HUES48 (cell line): ENCODE measurements at regions not wholly inside any gene's neighbourhood (a gene's known extent, or its start where the extent isn't known, plus 50 kb on each side); places are given as distances from the start of the nearest gene placed in this dataset.

Source experiments
- H3K27ac ChIP-seq: one replicate; pipeline ENCODE4 v1.7.0; 2013; ENCODE audit warnings: low read depth, low read length, inconsistent platforms
- H3K27me3 ChIP-seq: 2 replicates; pipeline ENCODE4 v1.6.1; 2013; ENCODE audit warnings: mild to moderate bottlenecking, low read length; ENCODE audit not compliant: control insufficient read depth, insufficient read depth
- H3K36me3 ChIP-seq: 2 replicates; pipeline ENCODE4 v1.6.1; 2013; ENCODE audit warnings: low read length; ENCODE audit not compliant: control insufficient read depth, insufficient read depth
- H3K4me1 ChIP-seq: 2 replicates; pipeline ENCODE4 v1.6.1; 2013; ENCODE audit warnings: mild to moderate bottlenecking, low read length; ENCODE audit not compliant: control insufficient read depth, insufficient read depth
- H3K4me3 ChIP-seq: 2 replicates; pipeline ENCODE4 v1.5.1; 2013; ENCODE audit warnings: mild to moderate bottlenecking, low read depth, low read length
- H3K9ac ChIP-seq: 2 replicates; pipeline ENCODE4 v1.6.1; 2013; ENCODE audit warnings: mild to moderate bottlenecking, low read depth, low read length, moderate library complexity
- H3K9me3 ChIP-seq: 2 replicates; pipeline ENCODE4 v1.6.1; 2013; ENCODE audit warnings: low read length; ENCODE audit not compliant: control insufficient read depth, insufficient read depth

- H3K36me3 ChIP-seq: no peaks in the 10 kb centered on the region
- H3K27me3 ChIP-seq: no peaks in the 10 kb centered on the region
These were observed 212.7 kb upstream of the MVB12B start for GRCh38 chr9:126113756-126114408.

GRCh38 chr9:126114409-126114760 lies 212.2 kb upstream of the MVB12B start:
- Histone ChIP-seq H3K4me1 (no peaks in the 10 kb centered on the region), H3K27ac (no peak overlapping the region), H3K36me3 (no peaks in the 10 kb centered on the region), H3K4me3 (no peak overlapping the region), H3K9me3 (no peaks in the 10 kb centered on the region), H3K9ac (no peak overlapping the region), H3K27me3 (no peaks in the 10 kb centered on the region)

More at GRCh38 chr9:126113756-126114408, 212.7 kb upstream of the MVB12B start:
- no peaks in the 10 kb centered on the region for H3K4me1 ChIP-seq
- no peaks in the 10 kb centered on the region for H3K9me3 ChIP-seq
- no peak overlapping the region for H3K9ac ChIP-seq
- H3K27ac ChIP-seq: no peak overlapping the region
- H3K4me3 ChIP-seq: no peak overlapping the region

GRCh38 chr9:126114850-126115460 lies 211.7 kb upstream of the MVB12B start:
- Histone ChIP-seq H3K27ac (no peak overlapping the region), H3K36me3 (no peaks in the 10 kb centered on the region), H3K4me1 (no peaks in the 10 kb centered on the region), H3K27me3 (no peaks in the 10 kb centered on the region), H3K9me3 (no peaks in the 10 kb centered on the region), H3K9ac (no peak overlapping the region), H3K4me3 (no peak overlapping the region)

- no peaks in the 10 kb centered on the region for H3K36me3 ChIP-seq
- H3K9me3 ChIP-seq: no peaks in the 10 kb centered on the region
- no peak overlapping the region for H3K9ac ChIP-seq
- H3K4me1 ChIP-seq: no peaks in the 10 kb centered on the region
- H3K4me3 ChIP-seq: no peak overlapping the region
- H3K27ac ChIP-seq: no peak overlapping the region
- H3K27me3 ChIP-seq: no peaks in the 10 kb centered on the region
These were observed 210.1 kb upstream of the MVB12B start for GRCh38 chr9:126116351-126117157.

GRCh38 chr9:126117158-126117425 lies 209.5 kb upstream of the MVB12B start:
- Histone ChIP-seq H3K36me3 (no peaks in the 10 kb centered on the region), H3K9me3 (no peaks in the 10 kb centered on the region), H3K27me3 (no peaks in the 10 kb centered on the region), H3K4me3 (no peak overlapping the region), H3K4me1 (no peaks in the 10 kb centered on the region), H3K27ac (no peak overlapping the region), H3K9ac (no peak overlapping the region)

GRCh38 chr9:126117631-126118030 lies 209.0 kb upstream of the MVB12B start:
- no peaks in the 10 kb centered on the region for H3K9me3 ChIP-seq
- H3K27ac ChIP-seq: no peak overlapping the region
- H3K27me3 ChIP-seq: no peaks in the 10 kb centered on the region
- H3K4me1 ChIP-seq: no peaks in the 10 kb centered on the region
- no peak overlapping the region for H3K4me3 ChIP-seq
- no peaks in the 10 kb centered on the region for H3K36me3 ChIP-seq
- no peak overlapping the region for H3K9ac ChIP-seq

- Histone ChIP-seq H3K9me3 (no peaks in the 10 kb centered on the region), H3K27me3 (no peaks in the 10 kb centered on the region), H3K9ac (no peak overlapping the region), H3K4me3 (no peak overlapping the region), H3K27ac (no peak overlapping the region), H3K4me1 (no peaks in the 10 kb centered on the region), H3K36me3 (no peaks in the 10 kb centered on the region)
These were observed 206.9 kb upstream of the MVB12B start for GRCh38 chr9:126119731-126120130.

GRCh38 chr9:126122901-126123616 lies 203.6 kb upstream of the MVB12B start:
- Histone ChIP-seq H3K27ac (no peak overlapping the region), H3K4me3 (no peak overlapping the region), H3K9ac (no peak overlapping the region), H3K27me3 (no peaks in the 10 kb centered on the region), H3K36me3 (no peaks in the 10 kb centered on the region), H3K4me1 (no peaks in the 10 kb centered on the region), H3K9me3 (no peaks in the 10 kb centered on the region)

GRCh38 chr9:126123927-126124326 lies 202.7 kb upstream of the MVB12B start:
- Histone ChIP-seq H3K36me3 (no peaks in the 10 kb centered on the region), H3K27ac (no peak overlapping the region), H3K9me3 (no peaks in the 10 kb centered on the region), H3K4me3 (no peak overlapping the region), H3K4me1 (no peaks in the 10 kb centered on the region), H3K27me3 (no peaks in the 10 kb centered on the region), H3K9ac (no peak overlapping the region)

- no peaks in the 10 kb centered on the region for H3K4me1 ChIP-seq
- no peak overlapping the region for H3K27ac ChIP-seq
- no peak overlapping the region for H3K4me3 ChIP-seq
- H3K27me3 ChIP-seq: no peaks in the 10 kb centered on the region
- H3K9ac ChIP-seq: no peak overlapping the region
- H3K9me3 ChIP-seq: no peaks in the 10 kb centered on the region
- H3K36me3 ChIP-seq: no peaks in the 10 kb centered on the region
These were observed 201.5 kb upstream of the MVB12B start for GRCh38 chr9:126125177-126125576.

- Histone ChIP-seq H3K4me3 (no peak overlapping the region), H3K9ac (no peak overlapping the region), H3K27ac (no peak overlapping the region), H3K27me3 (no peaks in the 10 kb centered on the region), H3K9me3 (no peaks in the 10 kb centered on the region), H3K4me1 (no peaks in the 10 kb centered on the region), H3K36me3 (no peaks in the 10 kb centered on the region)
These were observed 201.1 kb upstream of the MVB12B start for GRCh38 chr9:126125577-126125976.
